HL-60 (cell line): ENCODE measurements at regions not wholly inside any gene's neighbourhood (a gene's known extent, or its start where the extent isn't known, plus 50 kb on each side); places are given as distances from the start of the nearest gene placed in this dataset.

Source experiments
- DNase-seq, 2 experiments: peaks; one replicate each; pipeline ENCODE4 v3.0.0-alpha.2; 2010 to 2020; ENCODE audit warnings: low read depth in 1 of 2, low spot score in 1 of 2
- H3K27ac ChIP-seq: fragments of 250-450 bp; sonication (Bioruptor Pico); replicated peaks from 2 replicates; pipeline ENCODE4 v1.5.1; 2020; ENCODE audit warnings: mild to moderate bottlenecking, moderate library complexity
- H3K27me3 ChIP-seq: fragments of 250-450 bp; sonication (Bioruptor Pico); 2 replicates; pipeline ENCODE4 v1.5.1; 2021; ENCODE audit warnings: mild to moderate bottlenecking, moderate library complexity; ENCODE audit not compliant: insufficient read depth, poor library complexity, severe bottlenecking
- H3K4me3 ChIP-seq: replicated peaks from 2 replicates; pipeline ENCODE4 v1.5.1; 2011; ENCODE audit warnings: mild to moderate bottlenecking, control low read depth, low read length; ENCODE audit not compliant: insufficient read depth
- GABPA ChIP-seq: IDR thresholded peaks from 2 replicates; pipeline ENCODE4 v1.6.1; 2012; ENCODE audit warnings: low read depth
- POLR2AphosphoS5 ChIP-seq: IDR thresholded peaks from 2 replicates; pipeline ENCODE4 v1.6.1; 2012; ENCODE audit warnings: low read depth
- SPI1 ChIP-seq: IDR thresholded peaks from 2 replicates; pipeline ENCODE4 v1.6.1; 2012; ENCODE audit warnings: low read depth, mild to moderate bottlenecking, borderline replicate concordance
- TF ChIP-seq, protein P1 (sequence below): IDR thresholded peaks from 2 replicates; pipeline ENCODE4 v1.6.1; 2012; ENCODE audit warnings: low read depth; ENCODE audit not compliant: insufficient replicate concordance
- TF ChIP-seq, protein P2 (sequence below): IDR thresholded peaks from one replicate; pipeline ENCODE4 v1.5.1; 2011; ENCODE audit warnings: low read length, control low read depth, inconsistent platforms; ENCODE audit not compliant: insufficient read depth

DNA sequence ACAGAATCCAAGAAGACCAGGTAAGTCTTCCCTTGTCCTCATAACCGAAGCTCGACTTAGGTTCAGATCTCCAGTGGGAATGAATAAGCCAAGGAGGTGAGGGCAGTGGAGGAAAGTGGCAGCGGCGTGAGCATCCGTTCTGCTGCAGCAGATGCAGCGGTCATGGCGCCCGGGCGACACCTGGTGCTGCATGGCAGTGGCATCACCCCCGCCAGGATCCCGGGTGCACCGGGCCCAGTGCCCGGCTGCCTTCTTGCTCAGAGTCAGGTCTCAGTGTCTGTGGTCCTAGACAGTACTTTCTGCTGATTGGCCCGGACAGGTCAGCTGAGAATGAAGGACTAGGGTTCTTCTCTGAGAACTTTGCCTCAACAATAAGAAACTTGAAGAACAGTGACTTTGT, 83.4 kb upstream of the SORBS2 start:
- TF ChIP-seq POLR2AphosphoS5 (no peak), SPI1 (no peak)
- TF ChIP-seq, protein P1, sequence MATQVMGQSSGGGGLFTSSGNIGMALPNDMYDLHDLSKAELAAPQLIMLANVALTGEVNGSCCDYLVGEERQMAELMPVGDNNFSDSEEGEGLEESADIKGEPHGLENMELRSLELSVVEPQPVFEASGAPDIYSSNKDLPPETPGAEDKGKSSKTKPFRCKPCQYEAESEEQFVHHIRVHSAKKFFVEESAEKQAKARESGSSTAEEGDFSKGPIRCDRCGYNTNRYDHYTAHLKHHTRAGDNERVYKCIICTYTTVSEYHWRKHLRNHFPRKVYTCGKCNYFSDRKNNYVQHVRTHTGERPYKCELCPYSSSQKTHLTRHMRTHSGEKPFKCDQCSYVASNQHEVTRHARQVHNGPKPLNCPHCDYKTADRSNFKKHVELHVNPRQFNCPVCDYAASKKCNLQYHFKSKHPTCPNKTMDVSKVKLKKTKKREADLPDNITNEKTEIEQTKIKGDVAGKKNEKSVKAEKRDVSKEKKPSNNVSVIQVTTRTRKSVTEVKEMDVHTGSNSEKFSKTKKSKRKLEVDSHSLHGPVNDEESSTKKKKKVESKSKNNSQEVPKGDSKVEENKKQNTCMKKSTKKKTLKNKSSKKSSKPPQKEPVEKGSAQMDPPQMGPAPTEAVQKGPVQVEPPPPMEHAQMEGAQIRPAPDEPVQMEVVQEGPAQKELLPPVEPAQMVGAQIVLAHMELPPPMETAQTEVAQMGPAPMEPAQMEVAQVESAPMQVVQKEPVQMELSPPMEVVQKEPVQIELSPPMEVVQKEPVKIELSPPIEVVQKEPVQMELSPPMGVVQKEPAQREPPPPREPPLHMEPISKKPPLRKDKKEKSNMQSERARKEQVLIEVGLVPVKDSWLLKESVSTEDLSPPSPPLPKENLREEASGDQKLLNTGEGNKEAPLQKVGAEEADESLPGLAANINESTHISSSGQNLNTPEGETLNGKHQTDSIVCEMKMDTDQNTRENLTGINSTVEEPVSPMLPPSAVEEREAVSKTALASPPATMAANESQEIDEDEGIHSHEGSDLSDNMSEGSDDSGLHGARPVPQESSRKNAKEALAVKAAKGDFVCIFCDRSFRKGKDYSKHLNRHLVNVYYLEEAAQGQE, result no peak
- DNase-seq, result no peak
- H3K4me3 ChIP-seq, result no peak overlapping the region
- H3K27ac ChIP-seq, result no peak overlapping the region
- no peaks in the 10 kb centered on the region for H3K27me3 ChIP-seq

DNA sequence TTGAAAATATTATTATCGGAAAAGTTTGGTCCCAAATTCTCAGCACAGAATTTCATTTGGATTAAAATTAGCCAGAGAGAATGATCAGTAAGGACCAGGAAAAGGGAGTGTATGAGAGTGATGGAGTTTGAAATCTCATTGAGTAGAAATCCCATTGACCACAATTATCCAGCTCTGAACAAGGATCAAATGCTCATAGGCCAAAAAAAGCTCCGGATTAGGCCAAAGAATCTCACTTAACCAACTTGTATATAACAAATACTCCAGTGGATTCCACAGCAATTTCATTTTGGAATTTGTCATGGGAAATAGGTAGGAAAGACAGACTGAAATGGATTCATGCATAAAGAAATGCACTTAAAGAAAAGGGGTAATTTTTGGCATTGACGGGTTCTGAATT, 83.9 kb upstream of the SORBS2 start:
- Histone ChIP-seq H3K27ac (no peak overlapping the region), H3K4me3 (no peak overlapping the region), H3K27me3 (no peaks in the 10 kb centered on the region)
- TF ChIP-seq, protein P2, sequence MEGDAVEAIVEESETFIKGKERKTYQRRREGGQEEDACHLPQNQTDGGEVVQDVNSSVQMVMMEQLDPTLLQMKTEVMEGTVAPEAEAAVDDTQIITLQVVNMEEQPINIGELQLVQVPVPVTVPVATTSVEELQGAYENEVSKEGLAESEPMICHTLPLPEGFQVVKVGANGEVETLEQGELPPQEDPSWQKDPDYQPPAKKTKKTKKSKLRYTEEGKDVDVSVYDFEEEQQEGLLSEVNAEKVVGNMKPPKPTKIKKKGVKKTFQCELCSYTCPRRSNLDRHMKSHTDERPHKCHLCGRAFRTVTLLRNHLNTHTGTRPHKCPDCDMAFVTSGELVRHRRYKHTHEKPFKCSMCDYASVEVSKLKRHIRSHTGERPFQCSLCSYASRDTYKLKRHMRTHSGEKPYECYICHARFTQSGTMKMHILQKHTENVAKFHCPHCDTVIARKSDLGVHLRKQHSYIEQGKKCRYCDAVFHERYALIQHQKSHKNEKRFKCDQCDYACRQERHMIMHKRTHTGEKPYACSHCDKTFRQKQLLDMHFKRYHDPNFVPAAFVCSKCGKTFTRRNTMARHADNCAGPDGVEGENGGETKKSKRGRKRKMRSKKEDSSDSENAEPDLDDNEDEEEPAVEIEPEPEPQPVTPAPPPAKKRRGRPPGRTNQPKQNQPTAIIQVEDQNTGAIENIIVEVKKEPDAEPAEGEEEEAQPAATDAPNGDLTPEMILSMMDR, result no peak
- TF ChIP-seq POLR2AphosphoS5 (no peak), SPI1 (no peak)
- TF ChIP-seq, protein P1, result no peak
- DNase-seq, result no peak

DNA sequence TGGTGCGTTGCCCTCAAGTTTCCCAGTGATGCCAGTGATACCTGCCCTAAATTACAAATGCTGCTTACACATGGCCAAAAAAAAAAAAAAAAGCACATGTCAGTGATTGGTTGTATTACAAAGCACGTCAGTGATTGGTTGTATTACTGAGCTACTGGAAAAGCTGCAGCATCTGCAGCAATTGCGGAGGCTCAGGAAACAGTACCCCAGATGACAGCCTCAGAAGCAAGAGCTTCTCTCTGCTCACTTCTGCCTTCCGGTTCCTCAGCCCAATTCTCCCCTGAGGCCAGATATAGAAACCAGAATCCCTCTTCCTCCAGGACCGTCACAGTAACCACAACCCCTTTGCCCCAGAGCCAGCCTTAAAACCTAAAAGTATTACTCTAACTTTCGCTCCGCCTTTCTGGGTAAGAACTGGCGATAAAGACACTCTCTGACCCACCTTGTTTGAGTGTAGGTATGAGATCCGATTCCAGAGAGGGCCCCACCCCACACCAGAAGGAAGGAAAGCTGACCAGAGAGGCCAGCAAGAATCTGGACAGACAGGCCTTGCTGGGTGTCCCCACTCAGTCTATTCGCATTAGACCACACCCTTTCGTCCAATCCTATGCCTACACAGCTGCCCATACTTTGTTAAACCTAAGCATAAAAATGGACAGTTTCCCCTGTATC, 85.0 kb upstream of the SORBS2 start:
- TF ChIP-seq SPI1 (no peak), POLR2AphosphoS5 (no peak), GABPA (no peak)
- TF ChIP-seq, protein P2, result no peak
- TF ChIP-seq, protein P1, result no peak
- Histone ChIP-seq H3K27ac (no peak overlapping the region), H3K27me3 (no peaks in the 10 kb centered on the region), H3K4me3 (no peak overlapping the region)
- no peak for DNase-seq
